ENCODE measurements at regions not wholly inside any gene's neighbourhood (a gene's known extent, or its start where the extent isn't known, plus 50 kb on each side); places are given as distances from the start of the nearest gene placed in this dataset.

DNA sequence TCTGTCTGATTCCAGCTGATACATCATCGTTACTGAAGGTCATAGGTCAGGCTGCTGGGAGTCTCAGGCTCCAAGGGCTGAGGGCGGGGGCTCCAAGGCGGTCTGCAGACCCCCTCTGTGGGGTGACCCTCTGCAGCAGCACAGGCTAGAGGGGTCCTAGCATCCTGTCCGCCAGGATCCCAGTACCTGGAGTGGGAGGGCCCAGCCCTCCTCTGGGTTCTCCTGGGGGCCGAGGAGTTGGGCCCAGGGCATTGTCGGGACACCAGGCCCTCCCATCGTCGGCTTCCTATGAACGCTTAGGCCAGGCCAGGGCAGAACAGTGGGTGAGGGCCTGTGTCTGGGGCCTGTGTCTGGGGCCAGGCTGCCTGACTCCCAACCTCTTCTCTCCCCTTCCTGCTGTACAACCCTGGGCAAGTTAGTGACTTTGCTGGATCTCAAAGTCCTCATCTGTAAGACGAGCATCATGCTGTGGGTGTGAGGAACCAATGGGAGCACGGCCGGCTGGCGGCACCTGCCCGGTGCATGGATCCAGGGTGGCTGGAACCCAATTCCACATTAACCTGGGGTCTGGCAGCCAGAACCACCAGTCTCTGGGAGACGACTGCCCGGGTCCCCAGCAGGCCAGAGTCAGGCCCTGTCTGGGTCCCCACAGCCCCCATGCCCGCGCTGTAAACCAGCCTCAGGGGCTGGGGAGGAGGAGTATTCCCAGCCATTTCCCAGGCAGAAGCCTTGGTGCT is 56.2 kb upstream of the COL18A1 start:
- no peaks in the 10 kb centered on the region for H3K36me3 ChIP-seq
- WGBS, 2 donors: 72 to 82% methylated on average over 2 to 7 of the region's 18 CpGs
- H3K4me1 ChIP-seq: peaks cover 12 to 65% (median 27%) of the 10 kb centered on the region in 3 donors
- no peak for DNase-seq
- intact Hi-C loops (cut with DNase I): no loop called here
- peaks cover 0 to 12% (median 0%) of the 10 kb centered on the region in 4 donors for H3K27me3 ChIP-seq
- peak overlapping the region; percentile 31 to 81 (median 74) for H3K27ac ChIP-seq
- no peak overlapping the region for H3K4me3 ChIP-seq
- H3K9me3 ChIP-seq: no peaks in the 10 kb centered on the region
- TF ChIP-seq POLR2A (IDR thresholded peaks at IDR 0.05): no peak
- TF ChIP-seq, protein P1, sequence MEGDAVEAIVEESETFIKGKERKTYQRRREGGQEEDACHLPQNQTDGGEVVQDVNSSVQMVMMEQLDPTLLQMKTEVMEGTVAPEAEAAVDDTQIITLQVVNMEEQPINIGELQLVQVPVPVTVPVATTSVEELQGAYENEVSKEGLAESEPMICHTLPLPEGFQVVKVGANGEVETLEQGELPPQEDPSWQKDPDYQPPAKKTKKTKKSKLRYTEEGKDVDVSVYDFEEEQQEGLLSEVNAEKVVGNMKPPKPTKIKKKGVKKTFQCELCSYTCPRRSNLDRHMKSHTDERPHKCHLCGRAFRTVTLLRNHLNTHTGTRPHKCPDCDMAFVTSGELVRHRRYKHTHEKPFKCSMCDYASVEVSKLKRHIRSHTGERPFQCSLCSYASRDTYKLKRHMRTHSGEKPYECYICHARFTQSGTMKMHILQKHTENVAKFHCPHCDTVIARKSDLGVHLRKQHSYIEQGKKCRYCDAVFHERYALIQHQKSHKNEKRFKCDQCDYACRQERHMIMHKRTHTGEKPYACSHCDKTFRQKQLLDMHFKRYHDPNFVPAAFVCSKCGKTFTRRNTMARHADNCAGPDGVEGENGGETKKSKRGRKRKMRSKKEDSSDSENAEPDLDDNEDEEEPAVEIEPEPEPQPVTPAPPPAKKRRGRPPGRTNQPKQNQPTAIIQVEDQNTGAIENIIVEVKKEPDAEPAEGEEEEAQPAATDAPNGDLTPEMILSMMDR (IDR thresholded peaks at IDR 0.05): no peak

DNA sequence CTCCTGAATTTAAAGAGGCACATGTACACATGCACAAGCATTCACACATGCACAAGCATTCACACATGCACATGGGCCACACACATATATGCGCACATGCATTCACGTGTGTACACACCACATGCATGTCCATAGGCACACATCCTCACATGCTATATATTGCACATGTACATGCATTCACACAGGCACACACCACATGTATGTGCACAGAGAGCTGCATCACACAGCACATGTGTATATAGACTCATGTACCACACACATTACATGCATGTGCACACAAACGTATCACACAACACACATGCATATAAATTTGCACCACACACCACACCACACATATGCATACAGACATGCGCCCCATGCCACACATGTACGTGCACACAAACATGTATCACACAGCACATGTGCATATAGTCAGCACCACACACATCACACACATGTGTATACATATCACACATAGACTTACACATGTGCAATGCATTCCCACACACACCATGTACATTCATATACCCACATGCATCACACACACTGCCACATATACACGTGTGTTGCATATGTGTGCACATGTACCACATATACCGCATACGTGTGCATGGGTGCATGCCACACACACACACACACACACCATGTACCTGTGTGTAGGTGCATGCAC is 54.6 kb upstream of the COL18A1 start:
- no peaks in the 10 kb centered on the region for H3K9me3 ChIP-seq
- peaks cover 0 to 12% (median 0%) of the 10 kb centered on the region in 4 donors for H3K27me3 ChIP-seq
- H3K4me3 ChIP-seq: no peak overlapping the region
- H3K4me1 ChIP-seq: peaks cover 12 to 65% (median 27%) of the 10 kb centered on the region in 3 donors
- peak overlapping the region in 3 of 4 donors; percentile 71 to 81 (median 78) for H3K27ac ChIP-seq
- no peak for DNase-seq
- WGBS, 2 donors: 80 to 81% methylated on average over 8 of the region's 8 CpGs
- intact Hi-C loops (cut with DNase I): no loop called here
- TF ChIP-seq, protein P1 (IDR thresholded peaks at IDR 0.05): no peak
- no peak for TF ChIP-seq POLR2A (IDR thresholded peaks at IDR 0.05)
- no peaks in the 10 kb centered on the region for H3K36me3 ChIP-seq

DNA sequence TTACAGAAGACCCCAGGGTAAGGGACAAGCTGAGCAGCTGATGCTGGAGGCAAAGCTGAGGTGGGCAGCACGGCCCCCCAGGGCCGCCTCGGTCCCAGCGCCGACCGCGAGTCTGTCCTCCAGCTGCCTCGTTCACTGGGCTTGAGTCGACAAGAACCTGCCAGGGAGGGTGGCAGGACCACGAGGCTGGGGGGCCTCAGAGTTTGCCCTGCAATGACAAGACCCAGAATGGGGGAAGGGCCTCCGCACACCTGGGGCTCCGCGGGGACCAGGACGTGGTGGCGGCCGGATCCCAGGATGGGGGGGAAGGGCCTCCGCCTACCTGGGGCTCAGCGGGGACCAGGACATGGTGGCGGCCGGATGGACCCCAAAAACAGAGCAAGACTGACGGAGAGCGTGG is 53.9 kb upstream of the COL18A1 start:
- TF ChIP-seq, protein P1 (IDR thresholded peaks at IDR 0.05): no peak
- TF ChIP-seq POLR2A (IDR thresholded peaks at IDR 0.05): no peak
- Histone ChIP-seq H3K36me3 (no peaks in the 10 kb centered on the region), H3K4me1 (peaks cover 12 to 66% (median 27%) of the 10 kb centered on the region in 3 donors), H3K27ac (peak overlapping the region in 1 of 4 donors; percentile 45), H3K9me3 (no peaks in the 10 kb centered on the region), H3K27me3 (peaks cover 0 to 14% (median 0%) of the 10 kb centered on the region in 4 donors), H3K4me3 (no peak overlapping the region)
- 91 to 100% methylated on average over 3 to 21 of the region's 22 CpGs for WGBS, 2 donors
- intact Hi-C loops (cut with DNase I): no loop called here
- DNase-seq: no peak

DNA sequence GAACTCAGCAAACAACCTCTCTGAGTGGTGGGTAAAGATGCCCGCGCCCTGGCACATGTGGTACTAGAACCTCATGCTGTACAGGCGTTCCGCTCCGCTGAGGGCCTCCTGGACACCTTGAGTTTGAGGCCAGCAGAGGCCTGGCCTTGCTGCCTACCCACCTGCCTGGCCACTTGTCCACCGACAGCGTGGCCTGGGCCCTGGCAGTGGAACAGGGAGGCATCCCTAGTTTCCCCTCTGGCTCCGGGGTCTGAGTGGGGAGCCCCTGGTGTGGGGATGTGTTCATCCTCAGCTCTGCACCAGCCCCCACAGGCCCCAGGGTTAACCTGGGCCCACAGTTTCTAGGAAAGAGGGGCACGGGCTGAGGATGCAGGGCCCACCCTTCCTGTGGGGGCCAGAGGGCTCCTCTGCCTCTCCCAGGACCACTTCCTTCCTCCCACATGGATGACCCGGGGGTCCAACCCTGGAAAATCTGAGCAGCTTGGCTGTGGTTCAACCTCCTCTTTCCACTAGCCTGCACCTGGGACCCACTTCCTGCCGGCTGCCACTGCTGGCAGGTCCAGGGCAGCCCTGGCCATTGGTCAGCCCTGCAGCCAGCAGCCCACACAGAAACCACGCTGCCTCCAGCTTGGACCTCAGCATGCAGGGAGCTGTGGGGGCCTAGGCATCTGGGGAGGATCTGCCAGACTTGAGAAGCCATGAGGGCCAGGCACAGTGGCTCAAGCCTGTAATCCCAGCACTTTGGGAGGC is 53.3 kb upstream of the COL18A1 start:
- intact Hi-C loops (cut with DNase I): no loop called here
- DNase-seq: no peak
- 83 to 91% methylated on average over 5 of the region's 12 CpGs for WGBS, 2 donors
- no peak overlapping the region for H3K4me3 ChIP-seq
- no peaks in the 10 kb centered on the region for H3K36me3 ChIP-seq
- peak overlapping the region in 1 of 4 donors; percentile 45 for H3K27ac ChIP-seq
- TF ChIP-seq, protein P1 (IDR thresholded peaks at IDR 0.05): no peak
- TF ChIP-seq POLR2A (IDR thresholded peaks at IDR 0.05): no peak
- peaks cover 12 to 72% (median 27%) of the 10 kb centered on the region in 3 donors for H3K4me1 ChIP-seq
- H3K9me3 ChIP-seq: no peaks in the 10 kb centered on the region
- peaks cover 0 to 21% (median 0%) of the 10 kb centered on the region in 4 donors for H3K27me3 ChIP-seq
